NB4 (cell line): ENCODE measurements at regions not wholly inside any gene's neighbourhood (a gene's known extent, or its start where the extent isn't known, plus 50 kb on each side); places are given as distances from the start of the nearest gene placed in this dataset.

Experiments
- POLR2A ChIP-seq: IDR thresholded peaks from 2 replicates; pipeline ENCODE4 v1.6.1; 2011; ENCODE audit warnings: mild to moderate bottlenecking; ENCODE audit not compliant: insufficient read length; ENCODE audit errors: extremely low read depth
- TF ChIP-seq, protein P1 (sequence below): IDR thresholded peaks from one replicate; pipeline ENCODE4 v1.5.1; 2012; ENCODE audit warnings: low read depth, low read length

- TF ChIP-seq POLR2A: no peak
- TF ChIP-seq, protein P1, sequence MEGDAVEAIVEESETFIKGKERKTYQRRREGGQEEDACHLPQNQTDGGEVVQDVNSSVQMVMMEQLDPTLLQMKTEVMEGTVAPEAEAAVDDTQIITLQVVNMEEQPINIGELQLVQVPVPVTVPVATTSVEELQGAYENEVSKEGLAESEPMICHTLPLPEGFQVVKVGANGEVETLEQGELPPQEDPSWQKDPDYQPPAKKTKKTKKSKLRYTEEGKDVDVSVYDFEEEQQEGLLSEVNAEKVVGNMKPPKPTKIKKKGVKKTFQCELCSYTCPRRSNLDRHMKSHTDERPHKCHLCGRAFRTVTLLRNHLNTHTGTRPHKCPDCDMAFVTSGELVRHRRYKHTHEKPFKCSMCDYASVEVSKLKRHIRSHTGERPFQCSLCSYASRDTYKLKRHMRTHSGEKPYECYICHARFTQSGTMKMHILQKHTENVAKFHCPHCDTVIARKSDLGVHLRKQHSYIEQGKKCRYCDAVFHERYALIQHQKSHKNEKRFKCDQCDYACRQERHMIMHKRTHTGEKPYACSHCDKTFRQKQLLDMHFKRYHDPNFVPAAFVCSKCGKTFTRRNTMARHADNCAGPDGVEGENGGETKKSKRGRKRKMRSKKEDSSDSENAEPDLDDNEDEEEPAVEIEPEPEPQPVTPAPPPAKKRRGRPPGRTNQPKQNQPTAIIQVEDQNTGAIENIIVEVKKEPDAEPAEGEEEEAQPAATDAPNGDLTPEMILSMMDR: no peak
These were observed 524.8 kb downstream of the TOX3 start for GRCh38 chr16:52022177-52022576.
